ENCODE measurements at regions not wholly inside any gene's neighbourhood (a gene's known extent, or its start where the extent isn't known, plus 50 kb on each side); places are given as distances from the start of the nearest gene placed in this dataset.

DNA sequence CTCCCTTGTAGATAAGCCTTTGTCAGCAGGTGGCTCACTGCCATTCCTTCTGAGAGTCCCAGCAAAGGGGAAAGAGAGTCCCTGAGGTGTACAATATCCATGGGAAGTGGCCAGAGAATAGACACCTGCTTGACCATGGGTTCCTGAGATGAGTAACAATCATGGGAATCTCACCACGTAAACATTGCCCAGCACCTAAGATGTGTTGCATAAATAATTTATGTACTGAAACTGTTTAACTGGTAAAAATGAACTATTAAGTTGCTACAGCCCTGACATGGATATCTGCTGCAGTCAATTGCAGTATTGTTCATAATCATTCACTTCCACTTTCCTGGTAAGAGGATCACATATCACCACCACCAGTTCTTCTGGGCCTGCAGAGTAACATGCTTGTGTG lies 123.8 kb upstream of the INHBA start:
- Histone ChIP-seq H3K9ac (ENCODE audit: low read depth in 1 of 2, low read length in 2 of 2) (no peak overlapping the region), H3K36me3 (ENCODE audit: control insufficient read depth in 4 of 4, insufficient read depth in 3 of 4, low read depth in 1 of 4, low read length in 3 of 4) (no peaks in the 10 kb centered on the region), H3K4me1 (ENCODE audit: control insufficient read depth in 4 of 4, insufficient read depth in 4 of 4, low read length in 3 of 4) (no peaks in the 10 kb centered on the region), H3K27ac (ENCODE audit: low read depth in 1 of 2, low read length in 2 of 2) (no peak overlapping the region), H3K4me3 (ENCODE audit: low read depth in 1 of 3, low read length in 3 of 3) (no peak overlapping the region), H3K9me3 (ENCODE audit: control insufficient read depth in 4 of 4, low read length in 3 of 4) (peaks cover 0 to under 1% (median under 1%) of the 10 kb centered on the region in 4 donors), H3K27me3 (ENCODE audit: control insufficient read depth in 4 of 4, insufficient read depth in 4 of 4, low read length in 3 of 4) (no peaks in the 10 kb centered on the region)
- TF ChIP-seq EGR1 (IDR thresholded peaks at IDR 0.05; ENCODE audit: low read depth in 2 of 2) (no peak), ZBTB33 (IDR thresholded peaks at IDR 0.05) (no peak), MAX (IDR thresholded peaks at IDR 0.05) (no peak), SP1 (IDR thresholded peaks at IDR 0.05) (no peak), NR2F2 (IDR thresholded peaks at IDR 0.05) (no peak), FOXA2 (IDR thresholded peaks at IDR 0.05) (no peak), FOXA1 (IDR thresholded peaks at IDR 0.05) (no peak), JUND (IDR thresholded peaks at IDR 0.05) (no peak), YY1 (IDR thresholded peaks at IDR 0.05) (no peak), RXRA (IDR thresholded peaks at IDR 0.05) (no peak), HNF4G (IDR thresholded peaks at IDR 0.05) (no peak), TAF1 (conservative IDR thresholded peaks at IDR 0.05) (no peak), GABPA (IDR thresholded peaks at IDR 0.05 in 1 of 2, conservative IDR thresholded peaks at IDR 0.05 in 1 of 2) (no peak), HNF4A (conservative IDR thresholded peaks at IDR 0.05) (no peak), ATF3 (IDR thresholded peaks at IDR 0.05) (no peak)
- TF ChIP-seq, protein P1, sequence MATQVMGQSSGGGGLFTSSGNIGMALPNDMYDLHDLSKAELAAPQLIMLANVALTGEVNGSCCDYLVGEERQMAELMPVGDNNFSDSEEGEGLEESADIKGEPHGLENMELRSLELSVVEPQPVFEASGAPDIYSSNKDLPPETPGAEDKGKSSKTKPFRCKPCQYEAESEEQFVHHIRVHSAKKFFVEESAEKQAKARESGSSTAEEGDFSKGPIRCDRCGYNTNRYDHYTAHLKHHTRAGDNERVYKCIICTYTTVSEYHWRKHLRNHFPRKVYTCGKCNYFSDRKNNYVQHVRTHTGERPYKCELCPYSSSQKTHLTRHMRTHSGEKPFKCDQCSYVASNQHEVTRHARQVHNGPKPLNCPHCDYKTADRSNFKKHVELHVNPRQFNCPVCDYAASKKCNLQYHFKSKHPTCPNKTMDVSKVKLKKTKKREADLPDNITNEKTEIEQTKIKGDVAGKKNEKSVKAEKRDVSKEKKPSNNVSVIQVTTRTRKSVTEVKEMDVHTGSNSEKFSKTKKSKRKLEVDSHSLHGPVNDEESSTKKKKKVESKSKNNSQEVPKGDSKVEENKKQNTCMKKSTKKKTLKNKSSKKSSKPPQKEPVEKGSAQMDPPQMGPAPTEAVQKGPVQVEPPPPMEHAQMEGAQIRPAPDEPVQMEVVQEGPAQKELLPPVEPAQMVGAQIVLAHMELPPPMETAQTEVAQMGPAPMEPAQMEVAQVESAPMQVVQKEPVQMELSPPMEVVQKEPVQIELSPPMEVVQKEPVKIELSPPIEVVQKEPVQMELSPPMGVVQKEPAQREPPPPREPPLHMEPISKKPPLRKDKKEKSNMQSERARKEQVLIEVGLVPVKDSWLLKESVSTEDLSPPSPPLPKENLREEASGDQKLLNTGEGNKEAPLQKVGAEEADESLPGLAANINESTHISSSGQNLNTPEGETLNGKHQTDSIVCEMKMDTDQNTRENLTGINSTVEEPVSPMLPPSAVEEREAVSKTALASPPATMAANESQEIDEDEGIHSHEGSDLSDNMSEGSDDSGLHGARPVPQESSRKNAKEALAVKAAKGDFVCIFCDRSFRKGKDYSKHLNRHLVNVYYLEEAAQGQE (IDR thresholded peaks at IDR 0.05), result no peak
- WGBS, result 90% methylated on average over 1 of the region's 1 CpG
- DNase-seq (ENCODE audit: low spot score), result no peak

DNA sequence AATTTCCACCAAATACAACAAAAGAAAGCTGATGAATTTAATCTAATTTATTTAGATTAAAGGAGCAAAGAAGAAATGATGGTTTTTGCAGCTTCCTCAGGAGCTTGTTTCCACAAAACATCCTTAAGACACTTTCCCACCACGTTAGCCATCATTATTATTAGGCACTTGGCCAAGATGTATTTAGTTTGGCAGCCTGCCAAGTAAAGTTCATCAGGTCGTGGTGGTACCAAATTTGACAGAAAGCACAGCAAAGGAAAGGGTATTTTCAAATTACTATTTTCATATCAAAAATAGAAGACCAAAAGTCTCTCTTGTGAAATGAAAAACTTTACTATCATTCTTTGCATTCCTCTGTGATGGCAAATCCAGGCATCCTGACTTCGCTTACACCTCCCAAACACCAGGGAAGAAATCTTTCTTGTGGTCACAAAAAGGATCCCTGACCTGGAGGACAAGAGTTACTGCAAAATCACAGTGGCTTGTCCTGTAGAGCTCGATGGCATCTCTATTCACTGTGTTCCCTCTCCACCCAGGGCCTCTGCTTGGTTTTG lies 123.1 kb upstream of the INHBA start:
- Histone ChIP-seq H3K4me3 (ENCODE audit: low read depth in 1 of 3, low read length in 3 of 3) (no peak overlapping the region), H3K27me3 (ENCODE audit: control insufficient read depth in 4 of 4, insufficient read depth in 4 of 4, low read length in 3 of 4) (no peaks in the 10 kb centered on the region), H3K9ac (ENCODE audit: low read depth in 1 of 2, low read length in 2 of 2) (no peak overlapping the region), H3K4me1 (ENCODE audit: control insufficient read depth in 4 of 4, insufficient read depth in 4 of 4, low read length in 3 of 4) (no peaks in the 10 kb centered on the region), H3K27ac (ENCODE audit: low read depth in 1 of 2, low read length in 2 of 2) (no peak overlapping the region), H3K9me3 (ENCODE audit: control insufficient read depth in 4 of 4, low read length in 3 of 4) (no peaks in the 10 kb centered on the region), H3K36me3 (ENCODE audit: control insufficient read depth in 4 of 4, insufficient read depth in 3 of 4, low read depth in 1 of 4, low read length in 3 of 4) (no peaks in the 10 kb centered on the region)
- no peak for DNase-seq (ENCODE audit: low spot score)
- TF ChIP-seq HNF4G (IDR thresholded peaks at IDR 0.05), result no peak
- TF ChIP-seq NR2F2 (IDR thresholded peaks at IDR 0.05), result no peak
- TF ChIP-seq SP1 (IDR thresholded peaks at IDR 0.05), result no peak
- no peak for TF ChIP-seq RAD21 (IDR thresholded peaks at IDR 0.05)
- TF ChIP-seq RXRA (IDR thresholded peaks at IDR 0.05), result no peak
- TF ChIP-seq, protein P1 (IDR thresholded peaks at IDR 0.05), result no peak
- TF ChIP-seq, protein P2, sequence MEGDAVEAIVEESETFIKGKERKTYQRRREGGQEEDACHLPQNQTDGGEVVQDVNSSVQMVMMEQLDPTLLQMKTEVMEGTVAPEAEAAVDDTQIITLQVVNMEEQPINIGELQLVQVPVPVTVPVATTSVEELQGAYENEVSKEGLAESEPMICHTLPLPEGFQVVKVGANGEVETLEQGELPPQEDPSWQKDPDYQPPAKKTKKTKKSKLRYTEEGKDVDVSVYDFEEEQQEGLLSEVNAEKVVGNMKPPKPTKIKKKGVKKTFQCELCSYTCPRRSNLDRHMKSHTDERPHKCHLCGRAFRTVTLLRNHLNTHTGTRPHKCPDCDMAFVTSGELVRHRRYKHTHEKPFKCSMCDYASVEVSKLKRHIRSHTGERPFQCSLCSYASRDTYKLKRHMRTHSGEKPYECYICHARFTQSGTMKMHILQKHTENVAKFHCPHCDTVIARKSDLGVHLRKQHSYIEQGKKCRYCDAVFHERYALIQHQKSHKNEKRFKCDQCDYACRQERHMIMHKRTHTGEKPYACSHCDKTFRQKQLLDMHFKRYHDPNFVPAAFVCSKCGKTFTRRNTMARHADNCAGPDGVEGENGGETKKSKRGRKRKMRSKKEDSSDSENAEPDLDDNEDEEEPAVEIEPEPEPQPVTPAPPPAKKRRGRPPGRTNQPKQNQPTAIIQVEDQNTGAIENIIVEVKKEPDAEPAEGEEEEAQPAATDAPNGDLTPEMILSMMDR (IDR thresholded peaks at IDR 0.05; ENCODE audit: low read depth, low read length, missing input control), result no peak
- TF ChIP-seq FOXA2 (IDR thresholded peaks at IDR 0.05), result no peak
- no peak for TF ChIP-seq TAF1 (conservative IDR thresholded peaks at IDR 0.05)
- TF ChIP-seq GABPA (IDR thresholded peaks at IDR 0.05 in 1 of 2, conservative IDR thresholded peaks at IDR 0.05 in 1 of 2), result no peak
- no peak for TF ChIP-seq FOXA1 (IDR thresholded peaks at IDR 0.05)
- TF ChIP-seq HNF4A (conservative IDR thresholded peaks at IDR 0.05), result no peak
- no peak for TF ChIP-seq JUND (IDR thresholded peaks at IDR 0.05)
- no peak for TF ChIP-seq EGR1 (IDR thresholded peaks at IDR 0.05; ENCODE audit: low read depth in 2 of 2)
- TF ChIP-seq ATF3 (IDR thresholded peaks at IDR 0.05), result no peak
- WGBS, result 44% methylated on average over 4 of the region's 4 CpGs
